HG02759 (cell line): ENCODE measurements at regions not wholly inside any gene's neighbourhood (a gene's known extent, or its start where the extent isn't known, plus 50 kb on each side); places are given as distances from the start of the nearest gene placed in this dataset.

ENCODE experiments used
- ATAC-seq: cut with Tn5 transposase; IDR thresholded peaks from one replicate; pipeline ENCODE4 v1.9.1; 2021; ENCODE audit warnings: mild to moderate bottlenecking, moderate library complexity; ENCODE audit not compliant: unreplicated experiment

DNA sequence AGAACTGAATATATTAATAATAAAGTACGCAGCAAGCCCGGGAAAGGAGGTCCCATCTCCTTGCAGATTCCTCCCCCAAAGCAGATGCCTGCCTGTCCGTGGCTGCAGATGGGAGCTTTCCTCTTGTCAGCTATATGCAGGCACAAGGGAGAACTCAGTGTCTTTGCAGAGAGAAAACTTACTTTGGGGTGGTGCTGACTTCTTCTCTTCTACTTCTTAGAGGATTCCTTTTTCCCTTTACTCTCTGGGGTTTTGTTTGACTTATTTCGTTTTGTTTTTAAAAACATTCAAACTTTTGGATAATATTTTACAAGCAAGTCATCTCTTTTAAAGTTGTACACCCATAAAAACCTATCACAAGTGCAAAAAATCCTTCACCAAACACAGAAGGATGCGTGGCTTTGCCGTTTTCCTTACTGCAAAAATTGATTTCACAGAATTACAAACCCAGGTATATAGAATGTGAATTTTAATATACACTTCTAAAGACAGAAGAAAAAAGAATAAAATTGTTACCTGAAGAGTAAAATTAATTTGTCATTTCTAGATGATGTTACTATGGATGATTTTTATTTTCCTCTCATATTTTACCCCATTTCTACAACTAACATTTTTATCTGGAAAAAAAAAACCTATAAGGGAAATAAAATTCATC, 65.3 kb upstream of the IGF1R start:
- ATAC-seq: no peak

DNA sequence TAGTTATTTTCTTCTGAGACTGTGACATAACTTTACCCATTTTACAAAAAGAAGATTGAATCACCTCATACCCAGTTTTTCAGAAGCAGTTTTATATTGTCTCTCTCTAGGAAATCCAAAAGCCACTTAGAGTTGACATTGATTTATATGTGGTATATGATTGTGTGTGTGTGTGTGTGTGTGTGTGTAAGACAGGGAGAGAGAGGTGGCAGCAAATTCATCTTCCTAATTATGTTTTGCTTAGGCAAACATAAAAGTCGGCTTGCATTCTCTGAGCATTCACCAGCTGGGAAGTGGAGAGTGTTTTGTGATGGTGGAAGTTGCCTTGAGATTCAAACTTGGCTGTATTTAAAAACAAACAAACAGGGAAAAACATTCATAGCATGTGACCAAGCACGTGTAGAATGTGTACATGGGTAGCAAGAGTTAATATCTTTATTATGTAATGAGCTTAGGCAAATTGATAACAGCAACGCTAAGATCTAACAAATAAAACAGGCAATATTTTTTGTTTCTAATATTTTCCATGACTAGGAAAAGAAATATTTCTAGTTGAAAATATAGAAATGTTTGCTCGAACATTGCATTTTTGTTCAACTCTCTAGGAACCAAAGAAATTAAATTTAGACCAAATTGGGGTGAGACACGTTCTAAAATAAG, 64.4 kb upstream of the IGF1R start:
- no peak for ATAC-seq

GRCh38 chr15:98586066-98586465, 62.3 kb upstream of the IGF1R start:
- ATAC-seq: no peak

GRCh38 chr15:98592136-98592535, 56.2 kb upstream of the IGF1R start:
- no peak for ATAC-seq

DNA sequence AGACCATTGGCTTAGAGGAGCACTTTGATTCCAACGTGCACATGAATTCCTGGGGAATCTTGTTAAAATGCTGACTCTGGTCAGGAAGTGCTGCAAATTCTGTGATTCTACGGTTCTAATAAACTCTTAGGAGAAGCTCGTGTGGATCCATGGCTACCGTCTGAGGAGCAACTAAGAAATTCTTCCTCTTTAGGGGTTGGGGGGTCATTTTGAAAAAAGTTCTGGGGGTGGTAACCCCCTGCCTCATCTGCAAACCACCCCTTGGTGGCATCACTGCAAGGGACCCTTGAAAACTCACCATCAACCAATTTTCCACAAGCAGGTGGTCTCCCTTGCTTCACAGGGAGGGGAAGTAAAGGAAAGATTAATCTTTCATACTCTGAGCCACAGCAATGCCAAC, 52.2 kb upstream of the IGF1R start:
- no peak for ATAC-seq

DNA sequence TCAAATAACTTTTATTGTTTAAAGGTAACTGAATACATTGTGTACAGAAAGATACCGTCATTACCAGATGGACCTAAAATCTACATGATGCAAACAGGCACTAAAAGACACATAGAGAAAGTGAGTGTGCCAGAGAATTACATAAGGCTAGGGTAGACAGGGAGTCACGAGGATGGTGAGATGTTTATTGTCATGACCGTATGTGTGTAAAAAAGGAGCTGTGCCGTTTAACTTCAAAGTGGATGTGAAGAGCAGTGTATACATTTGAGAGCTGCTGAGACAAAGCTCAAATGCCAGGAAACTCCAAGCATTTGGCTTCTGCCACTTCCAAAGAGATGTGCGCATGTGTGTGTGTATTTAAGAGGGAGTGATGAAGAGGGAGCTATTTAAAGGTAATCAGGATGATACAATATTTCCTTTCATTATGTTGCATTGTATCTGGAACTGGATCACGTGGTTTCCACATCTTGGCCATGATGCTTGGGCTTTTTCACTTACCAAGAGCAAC, 51.4 kb upstream of the IGF1R start:
- ATAC-seq: no peak

DNA sequence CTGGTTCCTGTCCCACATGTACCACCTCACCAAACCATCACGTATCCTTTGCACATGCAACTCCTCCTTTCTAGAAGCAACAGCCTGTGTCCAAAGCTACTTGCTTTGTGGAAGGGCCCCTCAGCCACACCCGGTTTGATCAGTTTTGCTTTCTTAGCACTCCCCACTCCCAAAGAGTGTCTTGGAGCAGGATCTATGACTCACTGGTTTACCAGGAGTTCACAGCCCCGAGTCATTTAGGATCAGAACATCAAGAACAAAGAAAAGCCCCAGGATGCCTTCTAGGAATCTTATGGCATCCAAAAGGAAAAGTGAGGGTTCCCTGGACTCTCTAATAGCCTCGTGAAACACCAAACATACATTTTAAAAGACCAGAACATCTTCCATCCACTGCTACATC, 50.7 kb upstream of the IGF1R start:
- no peak for ATAC-seq
